Skin epidermis (tissue), 12 donors: ENCODE measurements at regions not wholly inside any gene's neighbourhood (a gene's known extent, or its start where the extent isn't known, plus 50 kb on each side); places are given as distances from the start of the nearest gene placed in this dataset.

Experiments used
- H3K27ac ChIP-seq, 21 experiments: fragments of 200-600 bp; sonication (generic) in 11 of 21; one replicate each; pipeline ENCODE4 v1.5.0; 2020; ENCODE audit warnings: mild to moderate bottlenecking in 3 of 21, inconsistent platforms in 2 of 21, moderate library complexity in 2 of 21
- H3K4me3 ChIP-seq, 7 experiments: fragments of 200-600 bp; sonication (generic) in 2 of 7; one replicate each; pipeline ENCODE4 v1.5.0; 2020; ENCODE audit warnings: inconsistent platforms in 2 of 7, mild to moderate bottlenecking in 2 of 7, moderate library complexity in 1 of 7

DNA sequence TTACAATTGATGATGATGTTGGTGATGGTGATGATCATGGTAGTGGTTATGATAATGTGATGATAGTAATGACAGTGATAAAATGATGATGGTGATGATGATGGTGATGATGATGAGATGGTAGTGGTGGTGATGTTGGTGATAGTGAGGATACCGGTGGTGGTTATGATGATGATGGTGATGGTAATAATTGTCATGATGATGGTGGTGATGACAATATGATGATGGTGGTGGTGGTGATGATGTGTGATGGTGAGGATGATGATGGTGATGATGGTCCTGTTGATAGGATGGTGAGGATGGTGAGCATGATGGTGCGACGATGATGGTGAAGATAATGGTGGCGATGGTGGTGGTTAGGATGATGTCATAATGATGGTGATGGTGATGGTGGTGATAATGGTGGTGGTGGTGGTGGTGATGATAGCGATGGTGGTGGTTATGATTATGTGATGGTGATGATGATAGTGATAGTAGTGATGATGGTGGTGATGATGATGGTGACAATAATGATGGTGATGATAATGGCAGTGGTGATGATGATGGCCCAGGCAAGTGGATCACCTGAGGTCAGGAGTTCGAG is 1129.9 kb downstream of the BRD1 start:
- Histone ChIP-seq H3K4me3 (no peak overlapping the region), H3K27ac (no peak overlapping the region)

DNA sequence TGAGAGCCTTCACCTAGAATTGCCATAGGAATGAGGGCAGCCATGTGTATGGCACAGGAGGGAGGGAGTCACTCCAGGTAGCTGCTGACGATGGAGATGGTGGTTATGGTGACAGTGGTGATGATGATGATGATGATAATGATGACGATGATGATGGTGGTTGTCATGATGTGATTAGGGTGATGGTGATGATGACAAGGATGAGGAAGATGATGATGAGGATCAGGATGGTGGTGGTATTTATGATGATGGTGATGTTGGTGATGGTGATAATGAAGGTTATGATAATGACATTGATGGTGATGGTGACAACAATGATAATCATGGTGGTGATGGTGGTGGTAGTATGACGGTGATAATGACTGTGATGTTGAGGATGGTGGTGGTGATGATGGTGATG is 1130.5 kb downstream of the BRD1 start:
- Histone ChIP-seq H3K27ac (no peak overlapping the region), H3K4me3 (no peak overlapping the region)

DNA sequence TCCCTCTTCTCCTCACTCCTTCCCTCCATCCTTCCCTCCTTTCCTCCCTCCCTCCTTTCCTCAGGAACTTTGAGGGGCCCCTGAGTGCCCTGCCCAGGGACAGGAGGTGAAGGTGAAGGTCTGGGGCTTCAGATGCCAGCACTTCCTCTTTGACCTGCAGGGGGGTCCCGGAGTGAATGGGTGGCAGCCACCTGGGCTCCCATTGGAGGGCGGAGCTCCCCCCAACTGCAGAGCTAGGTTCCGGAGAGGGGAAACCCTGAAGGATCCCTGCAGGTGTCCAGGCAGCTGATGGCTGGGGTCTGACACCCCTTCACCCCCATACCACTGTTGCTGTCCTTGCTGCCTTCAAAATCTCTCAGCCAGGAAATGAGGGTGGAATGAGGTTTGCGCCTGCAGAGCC is 1131.3 kb downstream of the BRD1 start:
- no peak overlapping the region for H3K27ac ChIP-seq
- H3K4me3 ChIP-seq, result no peak overlapping the region

DNA sequence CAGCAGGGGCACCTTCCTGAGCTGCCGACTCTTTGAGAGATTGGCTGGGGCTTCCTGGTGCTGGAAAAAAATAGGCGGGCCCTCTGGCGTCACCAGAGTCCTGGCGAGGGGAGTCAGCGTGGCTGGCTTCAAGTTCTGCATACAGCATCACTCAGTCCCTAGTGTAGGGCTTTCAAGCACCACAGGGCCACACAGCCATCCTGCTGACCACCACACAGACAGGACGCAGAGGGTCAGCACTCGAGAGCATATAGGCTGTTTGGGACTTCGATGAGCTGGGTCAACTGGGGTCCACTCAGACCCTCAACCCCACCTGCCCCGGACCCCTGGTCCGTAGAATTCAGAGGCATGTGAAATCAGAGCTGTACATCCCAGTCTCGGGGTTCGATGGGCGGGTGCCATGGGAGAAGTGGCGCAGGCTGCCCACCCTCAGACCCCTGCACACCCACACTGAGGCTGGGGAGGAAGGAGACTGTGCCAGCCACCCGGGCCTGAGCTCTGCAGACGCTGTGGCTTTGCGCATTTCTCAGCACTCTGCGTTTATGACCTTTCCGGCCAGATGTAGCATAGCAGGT is 1131.9 kb downstream of the BRD1 start:
- no peak overlapping the region for H3K4me3 ChIP-seq
- H3K27ac ChIP-seq, result no peak overlapping the region

DNA sequence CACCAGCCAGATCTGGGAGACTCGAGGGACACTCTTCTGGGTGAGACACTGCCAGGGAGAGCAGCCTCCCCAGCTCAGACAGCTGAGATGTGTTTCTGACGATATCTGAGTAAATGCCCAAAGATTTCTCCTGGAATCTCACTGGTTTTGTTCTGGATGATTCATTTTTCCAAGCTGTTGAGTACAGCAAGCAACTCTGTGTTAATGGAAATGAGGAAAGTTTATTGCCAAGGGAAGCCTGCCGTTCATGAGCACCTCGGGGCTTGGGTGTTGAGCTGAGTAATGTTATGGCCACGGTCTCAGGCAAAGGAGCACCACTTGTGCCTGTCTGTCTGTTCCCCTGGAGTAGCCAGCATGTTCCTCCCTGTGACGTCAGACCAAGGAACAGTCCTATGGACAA is 1132.4 kb downstream of the BRD1 start:
- Histone ChIP-seq H3K27ac (no peak overlapping the region), H3K4me3 (no peak overlapping the region)

DNA sequence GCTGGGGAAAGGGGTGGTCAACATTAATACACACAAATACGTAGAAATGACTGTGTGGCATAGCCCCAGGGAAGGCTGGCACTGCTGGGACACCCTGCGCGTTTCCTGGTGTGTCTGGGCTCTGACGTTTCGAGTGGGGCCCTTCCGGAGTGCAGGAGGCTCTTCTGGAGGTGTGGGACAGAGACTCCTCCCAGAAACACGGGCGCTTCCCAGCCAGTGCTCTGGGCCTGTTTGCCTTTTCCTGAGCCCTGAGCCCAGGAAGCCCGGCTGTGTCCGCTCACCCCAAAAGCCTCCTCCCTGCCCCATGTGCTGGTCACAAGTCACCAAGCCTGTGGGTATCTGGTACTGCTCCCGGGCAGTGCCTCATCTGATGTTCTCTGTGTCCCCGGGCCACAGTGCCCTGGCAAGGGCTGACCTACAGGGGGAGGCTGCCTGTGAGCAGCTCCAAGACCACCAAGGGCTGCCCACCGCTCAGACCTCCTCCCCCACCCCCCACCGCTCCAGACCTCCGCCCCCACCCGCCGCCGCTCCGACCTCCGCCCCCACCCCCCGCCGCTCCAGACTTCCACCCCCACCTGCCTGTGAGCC is 1133.3 kb downstream of the BRD1 start:
- no peak overlapping the region for H3K4me3 ChIP-seq
- no peak overlapping the region for H3K27ac ChIP-seq

DNA sequence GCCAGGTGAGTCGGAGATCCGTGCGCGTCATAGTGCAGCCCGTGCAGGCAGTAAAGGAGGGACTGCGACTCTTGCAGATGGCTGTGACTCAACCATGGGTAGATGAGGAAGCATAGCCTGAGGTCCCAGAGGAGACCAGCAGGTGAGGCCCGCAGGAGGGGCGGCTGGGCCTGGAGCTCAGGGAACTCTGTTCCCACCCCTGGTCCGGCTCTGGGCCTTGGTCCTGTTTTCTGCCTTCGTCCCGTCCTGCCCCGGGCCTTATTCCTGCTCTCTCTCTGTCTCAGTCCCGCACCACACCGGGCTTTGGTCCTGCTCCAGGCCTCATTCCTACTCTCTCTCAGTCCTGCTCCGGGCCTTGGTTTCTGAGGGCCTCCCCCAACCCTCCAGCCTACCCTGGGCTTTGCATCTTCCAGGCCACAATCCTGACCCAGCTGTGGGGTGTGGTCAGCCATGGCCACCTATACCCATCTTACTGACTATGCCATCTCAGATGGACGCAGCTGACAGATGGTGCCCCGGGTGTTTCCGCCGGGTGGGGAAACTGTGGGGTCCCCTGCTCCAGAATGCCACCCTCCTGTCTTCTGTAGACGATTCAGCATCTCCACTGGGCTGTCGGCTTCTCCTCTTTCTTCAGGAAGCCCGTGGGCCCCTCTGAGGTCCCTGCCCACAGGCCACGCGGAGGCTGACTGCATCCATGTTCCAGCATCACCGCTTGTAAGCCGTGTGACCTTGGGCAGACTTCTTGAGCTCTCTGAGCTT is 1134.1 kb downstream of the BRD1 start:
- Histone ChIP-seq H3K27ac (no peak overlapping the region), H3K4me3 (no peak overlapping the region)

DNA sequence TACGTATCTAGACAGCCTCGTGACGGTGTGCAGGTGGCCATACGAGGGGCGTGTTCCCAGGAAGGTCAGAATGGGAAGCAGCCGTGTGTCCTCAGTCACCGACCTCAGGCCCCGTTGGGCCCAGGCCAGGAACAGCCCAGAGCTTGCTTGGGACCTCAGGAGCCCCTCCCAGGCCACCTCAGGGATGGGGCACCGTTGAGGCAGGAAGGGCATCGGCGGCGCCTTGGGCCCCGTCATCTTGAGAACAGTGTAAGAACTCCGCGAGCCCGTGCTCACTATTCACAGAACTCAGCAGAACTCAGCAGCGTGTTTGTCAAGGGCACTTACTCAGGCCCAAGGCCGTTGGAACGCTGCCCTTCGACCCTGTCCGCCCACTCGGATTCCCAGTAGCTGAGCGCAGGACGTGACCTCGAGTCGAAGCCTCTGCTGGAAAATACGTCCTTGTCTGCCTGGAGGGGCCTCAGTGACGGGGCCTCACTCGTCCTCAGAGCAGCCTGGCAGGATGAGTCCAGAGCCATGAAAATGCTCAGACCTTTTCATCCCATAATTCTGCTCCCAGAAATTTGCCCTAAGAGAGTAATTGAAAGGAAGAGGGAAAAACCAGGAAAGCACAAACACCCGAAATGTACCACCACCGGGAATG is 1134.8 kb downstream of the BRD1 start:
- no peak overlapping the region for H3K4me3 ChIP-seq
- no peak overlapping the region for H3K27ac ChIP-seq

DNA sequence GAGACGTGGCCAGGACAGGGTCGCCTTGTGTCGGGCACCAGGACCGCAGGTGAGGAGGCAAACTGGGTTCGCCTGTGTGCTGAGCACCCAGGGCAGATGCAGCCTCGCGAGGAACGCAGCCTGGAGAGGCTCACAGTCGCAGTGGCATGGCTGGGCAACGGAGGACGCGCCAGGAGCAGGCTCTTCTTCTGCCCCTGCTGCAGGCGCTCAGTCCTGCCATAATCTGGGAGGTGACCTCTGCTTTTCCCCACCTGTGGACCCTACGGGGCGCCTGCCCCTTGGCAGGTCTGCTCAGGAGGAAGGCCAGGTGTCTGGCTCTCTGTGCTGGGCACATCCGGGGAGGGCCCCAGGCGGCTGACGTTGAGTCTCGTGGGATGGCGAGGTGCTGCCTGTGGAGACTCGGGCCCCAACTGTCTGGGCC is 1136.2 kb downstream of the BRD1 start:
- Histone ChIP-seq H3K4me3 (no peak overlapping the region), H3K27ac (no peak overlapping the region)

DNA sequence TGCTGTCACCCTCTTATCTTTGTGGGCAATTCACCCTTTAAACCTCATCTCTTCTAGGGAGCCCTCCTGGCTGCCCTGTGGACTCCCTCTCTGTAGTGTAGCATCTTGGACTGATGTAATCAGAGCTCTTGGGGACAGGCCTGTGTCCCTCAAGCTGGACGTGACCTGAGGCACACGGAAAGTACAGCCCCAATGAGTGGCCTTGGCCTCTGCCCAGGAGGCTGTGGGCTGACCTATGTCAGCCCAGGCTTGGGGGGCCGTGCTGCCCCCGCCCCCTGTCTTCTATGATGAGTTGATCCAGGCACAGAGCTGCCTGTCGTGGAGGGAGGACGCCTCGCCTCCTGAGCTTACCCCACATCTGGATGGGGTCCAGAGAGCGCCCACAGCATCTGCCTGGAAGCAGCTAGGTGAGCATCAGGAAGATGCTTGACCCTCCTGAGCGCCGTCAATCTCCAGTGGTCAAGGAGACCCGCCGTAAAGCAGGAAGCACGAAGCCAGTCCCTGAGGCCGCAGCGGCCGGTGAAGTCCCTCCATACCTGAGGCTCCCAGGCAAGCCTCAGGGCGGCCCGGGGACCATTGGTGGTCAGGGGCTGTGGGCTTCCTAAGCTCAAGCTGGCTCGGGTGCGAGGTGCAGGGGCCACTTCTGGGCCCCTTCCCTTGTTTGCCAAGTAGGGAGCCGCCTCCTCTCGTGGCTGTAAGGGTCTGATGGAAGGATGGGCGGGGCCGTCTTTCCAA is 1136.9 kb downstream of the BRD1 start:
- H3K4me3 ChIP-seq, result no peak overlapping the region
- no peak overlapping the region for H3K27ac ChIP-seq

DNA sequence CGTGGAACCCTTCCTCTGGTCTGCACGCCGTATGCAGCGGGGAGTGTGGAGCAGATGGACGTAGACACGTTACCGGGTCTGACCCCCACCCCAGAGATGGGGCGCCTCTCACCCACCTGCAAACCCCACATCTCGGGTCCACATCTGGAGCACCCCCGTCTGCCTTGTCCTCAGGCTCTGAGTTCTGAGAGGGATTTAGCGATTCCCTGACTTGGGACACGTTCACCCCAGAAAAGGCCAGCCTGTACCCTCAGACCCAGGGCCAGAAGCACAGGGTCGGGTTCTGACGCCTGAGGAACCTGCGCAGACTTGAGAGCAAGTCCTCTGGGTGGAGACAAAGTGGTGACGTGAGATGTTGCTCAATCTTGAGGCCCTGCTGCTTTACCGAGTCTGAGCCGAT is 1138.5 kb downstream of the BRD1 start:
- H3K4me3 ChIP-seq, result no peak overlapping the region
- no peak overlapping the region for H3K27ac ChIP-seq

DNA sequence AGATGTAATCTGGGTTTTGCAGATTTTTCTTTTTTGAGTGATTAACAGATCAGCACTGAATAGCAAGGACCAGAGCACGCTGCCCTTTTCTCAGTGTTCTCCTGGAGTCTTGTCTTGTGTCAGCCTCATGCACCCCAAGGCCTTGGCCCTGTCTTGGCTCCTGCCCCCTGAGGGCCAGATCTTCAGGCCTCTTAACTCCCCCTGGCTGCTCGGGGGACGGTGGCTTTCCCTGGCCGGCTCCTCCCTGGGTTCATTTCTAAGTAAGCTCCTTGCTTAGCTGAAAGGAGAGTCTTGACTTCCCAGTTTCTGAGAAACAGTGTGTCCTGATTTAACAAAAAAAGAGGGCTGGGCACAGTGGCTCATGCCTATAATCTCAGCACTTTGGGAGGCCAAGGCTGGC is 1139.3 kb downstream of the BRD1 start:
- H3K27ac ChIP-seq, result no peak overlapping the region
- no peak overlapping the region for H3K4me3 ChIP-seq

DNA sequence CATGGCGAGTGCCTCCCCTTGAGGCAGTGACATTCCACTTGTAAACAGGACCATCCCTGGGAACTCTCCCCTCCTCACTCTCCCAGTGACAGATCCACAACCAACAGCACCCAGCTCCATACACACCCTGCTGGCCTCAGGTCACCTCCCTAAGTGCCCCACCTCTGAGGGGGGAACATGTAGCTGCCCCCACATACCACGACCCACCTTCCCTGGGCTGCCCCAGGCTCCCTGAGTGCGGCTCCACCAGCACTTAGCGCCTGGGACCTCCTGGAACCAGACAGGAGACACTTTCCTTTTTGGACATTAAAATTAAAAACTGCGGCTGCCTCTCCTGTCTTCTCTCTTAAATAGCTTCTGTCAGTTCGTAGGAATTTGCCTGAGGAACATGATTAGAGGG is 1140.1 kb downstream of the BRD1 start:
- H3K4me3 ChIP-seq, result no peak overlapping the region
- H3K27ac ChIP-seq, result no peak overlapping the region

DNA sequence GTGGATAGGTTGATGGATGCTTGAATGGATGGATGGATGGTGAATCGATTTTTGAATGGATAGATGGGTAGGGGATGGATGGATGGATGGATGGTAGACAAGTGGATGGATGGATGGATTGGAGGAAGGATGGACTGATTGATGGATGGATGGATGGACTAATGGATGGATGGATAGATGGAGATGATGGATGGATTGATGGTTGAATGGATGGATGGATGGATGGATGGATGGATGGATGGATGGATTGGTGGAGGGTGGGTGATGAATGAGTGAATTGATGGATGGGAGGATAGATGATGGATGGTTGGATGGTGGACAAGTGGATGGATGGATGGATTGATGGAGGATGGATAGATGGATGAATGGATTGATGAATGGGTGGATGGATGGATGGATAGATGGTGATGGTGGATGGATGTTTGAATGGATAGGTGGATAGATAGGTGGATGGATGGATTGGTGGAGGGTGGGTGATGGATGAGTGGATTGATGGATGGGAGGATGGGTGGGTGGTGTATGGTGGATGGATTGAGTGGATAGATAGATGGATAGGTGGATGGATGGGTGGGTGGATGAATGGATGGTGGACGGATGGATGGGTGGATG is 1140.9 kb downstream of the BRD1 start:
- Histone ChIP-seq H3K27ac (no peak overlapping the region), H3K4me3 (no peak overlapping the region)

DNA sequence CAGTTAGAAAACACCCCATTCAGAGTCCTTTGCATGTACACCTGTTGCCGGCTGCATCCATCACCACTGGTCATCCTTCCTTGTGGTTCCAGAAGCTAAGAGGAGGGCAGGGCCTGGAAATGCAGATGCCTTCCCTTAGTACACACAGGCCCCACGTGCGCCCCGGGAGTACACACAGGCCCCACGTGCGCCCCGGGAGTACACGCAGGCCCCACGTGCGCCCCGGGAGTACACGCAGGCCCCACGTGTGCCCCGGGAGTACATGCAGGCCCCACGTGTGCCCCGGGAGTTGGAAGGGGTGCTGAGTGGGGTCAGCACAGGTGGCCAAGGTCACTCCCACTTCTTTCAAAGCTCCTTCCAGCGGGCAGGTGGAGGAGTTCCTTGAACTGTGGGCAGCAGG is 1141.9 kb downstream of the BRD1 start:
- H3K27ac ChIP-seq, result no peak overlapping the region
- no peak overlapping the region for H3K4me3 ChIP-seq

DNA sequence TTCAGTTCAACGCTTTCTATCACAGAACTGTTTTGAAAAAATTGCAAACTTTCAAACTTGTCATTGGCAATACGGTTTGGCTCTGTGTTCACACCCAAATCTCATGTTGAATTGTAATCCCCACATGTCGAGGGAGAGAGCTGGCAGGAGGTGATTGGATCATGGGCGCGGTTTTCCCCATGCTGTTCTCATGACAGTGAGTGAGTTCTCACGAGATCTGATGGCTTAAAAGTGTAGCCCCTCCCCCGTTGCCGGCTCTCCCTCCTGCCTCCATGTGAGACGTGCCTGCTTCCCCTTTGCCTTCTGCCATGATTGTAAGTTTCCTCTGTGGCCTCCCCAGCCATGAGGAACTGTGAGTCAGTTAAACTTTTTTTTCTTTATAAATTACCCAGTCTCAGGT is 1144.0 kb downstream of the BRD1 start:
- no peak overlapping the region for H3K27ac ChIP-seq
- no peak overlapping the region for H3K4me3 ChIP-seq

DNA sequence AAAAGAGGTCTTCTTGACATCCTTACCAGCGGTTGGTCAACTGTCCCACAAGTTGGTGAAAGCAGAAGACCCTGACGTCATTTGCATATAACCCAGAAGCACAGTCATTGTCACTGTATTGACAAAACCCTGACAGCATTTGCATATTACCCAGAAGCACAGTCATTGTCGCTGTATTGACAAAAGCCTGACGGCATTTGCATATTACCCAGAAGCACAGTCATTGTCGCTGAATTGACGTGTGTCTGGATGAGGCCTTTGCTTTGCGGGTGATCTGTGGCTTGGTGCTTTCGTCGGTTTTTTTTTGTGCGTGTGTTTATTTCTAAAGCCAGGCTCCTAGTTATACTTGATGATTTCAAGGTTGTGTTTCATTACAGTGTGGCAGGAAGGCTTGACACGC is 1145.2 kb downstream of the BRD1 start:
- no peak overlapping the region for H3K4me3 ChIP-seq
- no peak overlapping the region for H3K27ac ChIP-seq

DNA sequence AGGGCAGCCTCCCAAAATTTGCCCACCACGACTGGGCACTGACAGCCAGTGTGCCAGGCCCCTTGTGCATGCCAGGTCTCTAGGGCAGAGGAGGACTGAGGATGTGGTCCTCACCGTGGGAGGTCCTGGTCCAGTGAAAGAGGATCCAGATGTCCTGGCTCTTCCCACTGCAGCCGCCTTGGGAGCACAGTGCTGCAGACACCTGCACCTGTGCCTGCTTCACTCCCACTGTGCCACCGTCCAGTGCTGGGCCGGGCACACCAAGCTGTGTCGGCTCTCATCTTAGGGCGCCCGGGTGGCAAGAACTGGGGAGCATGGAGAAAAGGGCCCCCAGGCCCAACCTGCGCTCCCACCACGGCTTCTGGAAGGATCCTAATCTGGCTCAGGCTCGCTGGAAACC is 1147.1 kb downstream of the BRD1 start:
- no peak overlapping the region for H3K4me3 ChIP-seq
- no peak overlapping the region for H3K27ac ChIP-seq

DNA sequence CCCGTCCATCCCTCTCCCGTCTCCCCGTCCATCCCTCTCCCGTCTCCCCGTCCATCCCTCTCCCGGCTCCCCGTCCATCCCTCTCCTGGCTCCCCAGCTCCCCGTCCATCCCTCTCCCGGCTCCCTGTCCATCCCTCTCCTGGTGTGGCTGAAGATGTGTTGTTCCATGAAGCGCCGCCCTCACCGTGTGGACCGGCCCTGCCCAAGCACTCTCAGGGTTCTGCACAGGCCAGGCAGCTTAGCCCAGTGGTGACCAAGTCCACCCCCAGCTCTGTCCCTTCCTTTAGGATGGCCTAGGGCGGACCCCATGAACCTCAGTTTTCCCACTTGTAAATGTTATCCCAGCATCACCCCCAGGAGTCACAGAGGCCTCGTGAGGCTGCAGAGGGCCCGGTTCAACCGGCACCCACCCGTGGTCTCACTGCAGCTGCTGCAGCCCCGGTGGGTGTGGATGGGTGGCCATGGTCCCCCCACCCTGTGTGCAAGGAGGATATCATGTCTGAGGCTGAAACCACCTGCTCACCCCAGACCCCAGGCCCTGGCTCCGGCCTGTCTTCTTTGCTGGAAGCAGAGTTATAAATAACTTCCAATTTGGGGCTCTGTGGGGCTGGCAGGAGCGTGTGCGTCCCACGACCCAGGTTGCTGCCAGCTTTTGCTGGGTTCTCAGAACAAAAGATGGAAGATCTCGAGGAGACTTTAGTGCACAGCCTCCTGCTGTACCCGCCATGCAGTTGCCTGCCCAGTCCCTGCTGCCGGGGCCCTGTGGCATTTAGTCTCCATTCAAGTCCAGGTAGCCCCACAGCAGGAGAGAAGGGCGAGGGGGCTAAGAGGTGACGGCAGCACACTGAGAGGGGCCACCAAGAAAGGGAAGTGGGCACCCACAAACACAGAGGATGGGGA is 1147.8 kb downstream of the BRD1 start:
- no peak overlapping the region for H3K27ac ChIP-seq
- no peak overlapping the region for H3K4me3 ChIP-seq
